HG03135 (cell line): ENCODE measurements at regions not wholly inside any gene's neighbourhood (a gene's known extent, or its start where the extent isn't known, plus 50 kb on each side); places are given as distances from the start of the nearest gene placed in this dataset.
"Not testable (repeated sequence)": the region's sequence is repeated elsewhere in the genome, so short reads cannot be mapped to it uniquely, and the experiment has no call there.

Source experiments
- ATAC-seq: cut with Tn5 transposase; IDR thresholded peaks from one replicate; pipeline ENCODE4 v1.9.1; 2021; ENCODE audit warnings: mild to moderate bottlenecking, moderate library complexity; ENCODE audit not compliant: unreplicated experiment

DNA sequence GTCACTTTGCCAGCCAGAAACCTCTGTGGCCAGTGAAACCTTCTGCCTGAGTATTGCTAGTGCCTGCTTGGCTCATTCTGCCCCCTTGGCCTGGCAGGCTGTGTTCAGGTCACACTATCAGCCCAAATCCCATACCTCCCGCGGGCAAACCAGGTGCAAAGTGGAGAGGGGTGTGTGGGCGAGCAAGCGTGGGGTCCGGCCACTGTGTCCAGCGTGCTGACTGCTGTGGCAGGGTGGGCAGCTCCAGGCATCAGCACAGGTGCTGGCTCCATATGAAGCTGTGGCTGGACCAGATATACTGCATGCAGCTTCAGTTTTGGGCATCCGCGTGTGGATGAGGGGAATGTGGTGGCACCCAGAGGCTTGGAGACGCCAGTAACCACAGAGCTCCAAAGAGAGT lies 576.5 kb upstream of the EDIL3 start:
- ATAC-seq = no peak

DNA sequence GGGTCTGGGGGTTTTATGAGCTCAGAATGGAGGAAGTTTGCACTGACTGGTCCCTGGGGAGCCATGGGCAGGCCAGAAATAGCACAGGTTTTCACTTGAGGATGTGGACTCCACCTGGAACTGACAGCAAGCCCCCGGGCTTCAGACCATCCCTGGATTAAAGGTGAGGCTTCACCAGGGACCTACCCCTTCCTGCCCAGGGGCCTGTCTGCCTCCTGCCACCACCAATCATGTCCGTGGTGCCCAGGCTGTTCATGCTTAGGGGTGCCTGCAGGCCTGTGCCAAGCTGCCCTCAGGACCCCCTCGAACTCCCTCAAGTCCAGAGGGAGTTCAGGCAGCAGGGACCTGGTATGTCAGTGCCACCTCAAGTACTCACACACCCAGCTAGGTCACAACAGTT lies 577.2 kb upstream of the EDIL3 start:
- ATAC-seq = no peak

- ATAC-seq = no peak
Observed at GRCh38 chr5:84983093-84983492, 598.4 kb upstream of the EDIL3 start.

- ATAC-seq = no peak
Observed at GRCh38 chr5:84985148-84985547, 600.5 kb upstream of the EDIL3 start.

DNA sequence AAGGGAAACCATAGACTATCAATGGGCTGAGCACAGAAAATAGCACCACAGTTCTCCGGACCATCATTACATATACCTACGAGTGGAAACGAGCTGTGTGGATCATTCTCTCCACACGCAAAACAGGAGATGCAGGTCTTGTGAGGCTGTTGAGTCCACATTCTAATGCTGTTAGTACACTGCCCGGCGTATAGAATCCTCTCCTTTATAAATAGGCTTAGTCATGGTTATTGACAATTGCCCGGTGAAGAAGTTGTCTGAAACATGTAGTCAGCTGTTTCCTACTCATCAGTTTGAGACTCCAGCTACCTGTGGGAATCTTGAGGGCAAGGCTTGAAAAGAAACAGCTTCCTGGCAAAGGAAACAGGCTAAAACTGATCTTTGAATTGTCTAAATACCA lies 602.0 kb upstream of the EDIL3 start:
- ATAC-seq = no peak

DNA sequence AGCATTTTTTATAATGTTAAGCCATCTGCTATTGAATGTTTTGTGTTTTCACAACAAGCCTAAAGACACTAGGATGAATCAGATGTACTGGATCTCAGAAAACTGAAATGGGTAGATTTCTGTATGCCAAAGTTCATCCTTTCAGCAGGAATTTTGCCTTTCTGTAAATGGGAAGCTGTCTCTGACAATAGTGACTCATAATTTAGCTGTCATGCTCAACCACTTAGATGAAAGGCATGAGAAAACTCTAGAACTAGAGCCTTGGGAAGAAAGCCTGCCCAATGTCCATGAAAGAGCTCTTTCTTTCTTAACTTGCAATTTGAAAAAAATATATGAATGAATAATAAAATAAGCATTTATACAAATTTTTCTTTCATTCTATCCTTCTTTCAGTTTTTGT lies 616.0 kb upstream of the EDIL3 start:
- ATAC-seq = no peak

DNA sequence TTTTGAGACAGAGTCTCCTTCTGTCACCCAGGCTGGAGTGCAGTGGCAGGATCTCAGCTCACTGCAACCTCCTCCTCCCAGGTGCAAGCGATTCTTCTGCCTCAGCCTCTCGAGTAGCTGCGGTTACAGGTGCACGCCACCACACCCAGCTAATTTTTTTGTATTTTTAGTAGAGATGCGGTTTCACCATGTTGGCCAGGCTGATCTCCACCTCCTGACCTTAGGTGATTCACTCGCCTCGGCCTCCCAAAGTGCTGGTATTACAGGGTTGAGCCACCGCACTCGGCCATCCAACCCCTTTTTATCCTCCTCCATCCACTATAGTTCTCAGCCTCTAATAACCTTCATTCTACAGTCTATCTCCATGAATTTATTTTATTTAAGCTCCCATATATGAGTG lies 617.3 kb upstream of the EDIL3 start:
- ATAC-seq = not testable (repeated sequence)

DNA sequence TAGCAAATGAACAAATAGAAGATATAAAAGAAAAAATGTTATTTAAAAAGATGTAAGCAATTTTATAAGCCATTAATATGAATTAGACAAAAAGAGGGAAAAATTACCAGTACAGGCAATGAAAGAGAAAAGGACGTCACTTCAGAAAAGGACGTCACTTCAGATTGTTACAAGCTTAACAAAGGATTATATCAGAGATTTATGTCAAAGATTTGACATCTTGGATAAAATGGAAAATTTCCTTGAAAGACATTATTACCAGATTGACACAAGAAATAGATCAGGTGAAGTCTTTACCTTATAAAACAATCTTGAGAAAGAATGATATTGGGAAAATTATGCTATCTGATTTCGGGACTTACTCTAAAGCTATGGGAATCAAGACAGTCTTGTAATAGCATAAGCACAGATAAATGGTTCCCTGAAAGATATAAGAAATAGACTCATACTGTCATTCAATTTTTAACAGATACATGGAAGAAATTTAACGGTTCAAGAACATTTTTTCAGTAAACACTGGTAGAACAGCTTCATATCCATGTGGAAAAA lies 625.4 kb upstream of the EDIL3 start:
- ATAC-seq = no peak

DNA sequence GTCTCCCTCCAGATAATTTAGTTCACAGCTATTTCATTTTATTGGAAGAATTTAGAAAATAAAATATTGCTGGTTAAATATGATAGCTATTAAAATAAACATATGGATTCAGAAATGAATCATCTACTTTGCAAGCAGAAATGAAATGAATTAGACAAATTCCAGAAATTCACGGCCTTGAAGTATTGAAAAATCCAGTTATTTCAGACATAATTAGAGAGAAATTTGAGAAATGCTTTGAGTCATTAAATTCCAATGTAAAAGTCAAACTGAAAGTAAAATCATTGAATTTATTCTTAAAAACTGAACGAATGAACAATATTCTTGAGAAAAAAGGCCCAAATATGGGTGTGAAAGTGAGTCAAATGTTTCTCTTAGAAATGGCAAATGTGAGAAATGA lies 632.6 kb upstream of the EDIL3 start:
- no peak for ATAC-seq

DNA sequence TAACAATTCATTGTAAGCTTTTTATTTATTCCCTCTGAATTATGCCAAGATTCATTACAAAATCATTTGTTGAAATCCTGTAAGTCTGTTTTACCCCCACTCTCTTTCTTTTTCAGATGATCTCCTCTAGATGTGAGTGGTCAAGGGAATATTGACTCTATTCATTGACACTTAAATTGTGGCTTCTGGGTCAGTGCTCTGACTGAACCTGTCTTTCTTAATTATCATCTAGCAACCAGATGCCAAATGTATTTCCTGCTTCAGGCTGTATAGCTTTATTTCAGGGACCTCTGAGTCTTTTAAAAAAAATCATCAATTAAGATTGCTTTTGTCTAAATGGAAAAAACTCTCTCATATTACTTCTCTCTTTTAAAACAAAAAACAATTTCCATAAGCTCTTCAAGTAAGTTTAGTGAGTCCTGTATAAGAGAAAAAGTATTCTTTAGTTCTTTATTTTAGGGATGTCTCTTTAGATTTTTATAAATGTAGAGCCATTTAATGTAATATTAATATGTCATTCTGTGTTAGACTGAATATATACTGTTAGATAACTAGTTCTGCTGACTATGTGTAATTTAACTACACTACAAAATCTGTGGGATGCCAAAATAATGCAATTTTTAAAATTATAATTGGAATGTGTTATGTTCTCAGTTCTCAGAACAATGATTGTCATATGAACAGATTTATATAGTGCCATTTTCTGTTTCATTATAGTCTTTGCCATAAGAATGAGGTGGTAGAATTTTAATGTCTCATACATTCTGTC lies 645.8 kb upstream of the EDIL3 start:
- ATAC-seq = no peak

DNA sequence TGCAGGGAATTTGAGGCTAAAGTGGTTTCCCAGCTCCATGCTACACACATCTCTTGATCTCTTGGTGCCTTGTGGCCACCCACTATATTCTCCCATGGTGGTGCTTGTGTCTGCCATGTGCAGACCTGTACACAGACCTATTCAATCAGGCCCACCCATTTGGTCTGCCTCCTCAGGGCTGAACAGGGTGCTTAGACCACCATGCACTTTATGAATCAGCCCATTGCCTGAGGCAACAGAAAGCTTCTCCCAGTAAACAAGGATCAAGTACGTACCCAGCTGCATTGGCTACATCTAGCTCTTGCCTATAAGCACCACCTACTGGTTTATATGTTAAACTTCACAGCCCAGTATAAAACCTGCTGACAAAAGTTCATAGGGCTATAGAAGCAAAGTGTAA lies 664.3 kb upstream of the EDIL3 start:
- no peak for ATAC-seq

DNA sequence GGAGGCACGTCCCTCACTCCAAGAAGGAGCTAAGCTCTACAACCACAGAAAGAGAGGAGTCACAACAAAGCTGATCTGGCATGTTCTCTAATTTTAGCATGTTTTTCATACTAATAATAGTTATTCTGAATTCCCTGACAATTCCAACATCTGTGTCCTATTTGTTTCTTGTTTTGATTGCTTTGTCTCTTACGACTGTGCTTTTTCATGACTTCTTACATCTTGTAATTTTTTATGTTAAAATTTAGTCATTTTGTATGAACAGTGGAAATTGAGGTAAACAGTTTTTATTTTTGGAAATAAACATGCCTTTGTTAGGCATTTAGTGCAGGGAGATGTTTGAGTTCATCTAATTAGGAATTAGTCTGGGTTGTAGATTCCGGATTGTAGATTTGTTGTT lies 668.1 kb upstream of the EDIL3 start:
- no peak for ATAC-seq

DNA sequence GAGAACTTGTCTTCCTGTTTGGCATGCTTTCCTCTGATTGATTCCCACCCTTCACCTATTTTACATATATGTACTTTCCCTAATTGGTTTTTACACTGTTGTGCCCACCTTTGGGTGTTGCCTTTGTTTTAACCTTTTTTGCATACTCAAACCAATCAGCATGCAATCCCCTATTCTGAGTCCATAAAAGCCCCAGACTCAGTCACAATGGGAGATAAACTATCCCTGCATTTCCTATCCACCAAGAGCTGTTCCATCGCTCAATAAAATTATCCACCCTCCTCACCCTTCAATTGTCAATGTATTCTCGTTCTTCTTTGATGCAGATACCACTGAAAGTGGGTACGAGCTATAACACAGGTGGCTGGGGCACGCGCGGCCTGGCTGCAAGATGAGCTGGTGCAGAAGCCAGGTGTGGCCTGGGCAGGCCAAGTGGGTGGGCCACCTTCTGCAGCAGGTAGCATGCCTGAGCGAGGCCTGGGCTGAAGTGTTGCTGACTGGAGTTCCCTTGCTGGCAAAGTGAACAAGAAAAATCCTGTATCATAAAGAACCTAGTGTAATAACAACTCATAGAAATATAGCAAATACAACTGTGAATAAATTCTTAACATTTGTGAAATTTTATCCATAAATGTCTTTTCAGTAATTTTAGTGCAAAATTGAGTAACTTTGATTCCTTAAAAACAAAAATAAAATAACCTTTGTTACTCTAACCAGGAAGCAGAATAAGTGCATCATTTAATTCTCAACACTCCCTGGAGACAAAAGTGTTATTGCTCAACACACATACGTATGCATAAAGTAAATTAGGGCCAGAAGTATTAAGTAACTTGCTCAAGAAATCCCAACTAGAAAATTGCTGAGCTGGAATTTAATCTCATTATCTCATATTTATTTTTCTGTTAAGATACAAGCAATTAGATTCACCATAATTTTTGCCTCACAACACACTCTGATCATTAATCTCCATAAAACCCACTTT lies 685.3 kb upstream of the EDIL3 start:
- no peak for ATAC-seq

GRCh38 chr5:85077581-85077980 lies 692.9 kb upstream of the EDIL3 start:
- ATAC-seq = no peak

DNA sequence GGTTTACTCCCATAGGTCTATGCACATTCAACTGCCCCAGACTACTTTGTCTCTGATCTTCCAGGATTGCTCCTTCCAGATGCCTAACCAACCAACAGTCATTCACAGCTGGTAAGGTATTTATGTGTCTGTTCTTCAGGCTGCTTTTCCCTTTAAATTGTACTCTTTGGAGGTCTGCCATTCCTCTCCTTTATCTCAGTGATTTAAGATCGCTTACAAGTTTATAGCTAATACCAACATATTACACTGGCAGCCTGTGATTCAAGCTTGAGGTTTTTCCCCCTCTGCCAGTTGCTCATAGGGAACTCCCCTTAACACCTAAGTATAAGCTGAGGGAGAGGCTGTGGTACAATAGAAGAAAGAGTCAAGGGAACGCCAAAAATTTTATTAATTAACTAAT lies 711.7 kb upstream of the EDIL3 start:
- no peak for ATAC-seq

- no peak for ATAC-seq
Observed at GRCh38 chr5:85108471-85108870, 723.8 kb upstream of the EDIL3 start.

DNA sequence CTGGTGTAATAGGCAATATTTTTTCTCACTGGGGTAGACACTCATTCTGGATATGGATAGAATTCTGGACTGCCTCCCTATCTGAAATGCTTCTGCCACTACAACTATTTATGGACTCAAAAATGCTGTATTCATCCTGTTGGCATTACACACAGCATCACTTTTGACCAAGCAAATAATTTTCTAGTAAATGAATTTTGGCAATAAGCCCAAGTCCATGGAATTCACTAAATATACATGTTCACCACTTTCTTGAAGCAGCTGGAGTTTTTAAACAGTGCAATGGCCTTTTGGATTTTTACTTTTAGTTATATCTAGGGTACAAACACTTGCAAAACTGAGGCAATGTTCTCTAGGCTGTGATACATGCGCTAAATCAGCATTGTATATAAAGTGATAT lies 724.9 kb upstream of the EDIL3 start:
- ATAC-seq = no peak

DNA sequence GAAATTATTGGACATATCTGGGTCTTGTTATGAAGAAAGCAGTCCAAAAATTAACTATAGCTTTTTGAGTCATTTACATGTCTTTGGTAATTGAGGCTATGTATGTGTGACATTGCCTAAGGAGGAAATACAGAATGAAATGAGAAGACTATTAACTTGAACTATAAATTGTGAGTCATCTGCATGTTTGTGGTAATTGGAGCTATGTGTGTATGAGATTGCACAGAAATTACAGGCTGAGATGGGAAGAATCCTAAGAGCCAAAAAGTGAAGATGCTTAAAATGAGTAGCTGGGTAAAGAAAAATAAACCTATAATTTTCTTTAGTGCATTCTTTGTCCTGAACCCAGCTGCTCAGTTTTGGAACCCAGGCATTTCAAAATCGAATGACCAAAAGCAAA lies 747.6 kb upstream of the EDIL3 start:
- no peak for ATAC-seq

GRCh38 chr5:85140471-85140870 lies 755.8 kb upstream of the EDIL3 start:
- ATAC-seq = no peak

DNA sequence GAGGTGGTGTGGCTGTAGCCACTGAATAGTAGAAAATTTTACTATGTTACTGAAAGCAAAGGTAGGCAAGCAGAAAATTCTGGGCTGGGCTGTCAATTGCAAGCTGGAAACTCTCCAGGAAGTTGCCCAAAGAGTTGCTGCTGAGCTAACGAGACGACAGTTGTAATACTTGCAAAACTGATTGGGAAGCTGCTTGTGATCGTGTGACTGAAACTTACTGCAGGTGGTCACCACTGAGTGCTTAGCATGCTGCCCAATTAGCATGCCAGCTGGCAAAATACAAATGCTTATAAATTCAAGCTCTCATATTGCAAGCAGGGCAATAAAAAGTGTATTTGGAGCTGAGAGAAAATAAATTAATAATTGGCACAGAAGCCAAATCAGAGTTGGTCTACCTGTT lies 758.5 kb upstream of the EDIL3 start:
- no peak for ATAC-seq

DNA sequence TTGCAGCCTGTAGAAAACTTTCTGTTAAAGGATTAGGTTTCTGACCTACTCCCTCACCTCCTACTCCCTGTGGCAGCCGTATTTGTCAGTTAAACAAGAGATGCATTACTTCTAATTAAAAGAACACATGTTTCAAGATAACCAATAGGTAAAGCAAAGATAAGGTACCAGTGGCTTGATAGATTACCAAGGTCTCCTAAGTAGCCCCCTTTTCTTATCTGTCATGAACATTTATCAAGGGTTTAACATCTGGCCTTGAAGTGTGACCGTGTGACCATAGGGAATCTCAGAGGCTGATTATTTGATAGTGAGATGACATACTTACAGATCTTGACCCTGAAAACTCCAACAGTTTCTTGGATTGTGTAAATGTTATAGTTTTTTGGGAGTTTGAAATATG lies 764.0 kb upstream of the EDIL3 start:
- no peak for ATAC-seq

GRCh38 chr5:85159395-85159794 lies 774.7 kb upstream of the EDIL3 start:
- ATAC-seq = no peak
